ENCODE measurements at regions not wholly inside any gene's neighbourhood (a gene's known extent, or its start where the extent isn't known, plus 50 kb on each side); places are given as distances from the start of the nearest gene placed in this dataset.

DNA sequence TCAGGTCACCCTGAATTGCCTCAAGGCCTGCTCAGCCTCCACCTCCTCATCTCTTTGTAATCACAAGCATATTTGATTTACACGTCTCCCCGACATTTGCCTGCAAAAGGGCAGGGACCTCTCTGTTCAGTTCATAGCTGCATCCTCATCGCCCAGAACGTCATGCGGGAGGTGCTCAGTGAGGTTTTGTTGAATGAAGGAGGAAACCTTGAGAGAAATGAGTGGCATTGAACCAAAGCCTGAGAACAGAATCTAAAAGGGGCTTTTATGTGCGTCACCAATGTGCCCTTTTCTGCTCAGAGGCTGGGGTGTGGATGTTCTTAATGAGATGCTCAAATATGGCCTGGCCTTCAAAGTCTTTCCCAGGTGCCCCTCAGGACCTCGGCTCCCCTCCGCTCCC, 50.0 kb upstream of the LHX5 start:
- no peak for DNase-seq (ENCODE audit: low read depth)
